AML-193 (cell line): ENCODE measurements at regions not wholly inside any gene's neighbourhood (a gene's known extent, or its start where the extent isn't known, plus 50 kb on each side); places are given as distances from the start of the nearest gene placed in this dataset.

Experiments
- DNase-seq, 2 experiments: peaks; one replicate each; lab custom pipeline; 2025; lab: John Stamatoyannopoulos, UW

GRCh38 chr5:38029397-38030065 is 189.7 kb upstream of the GDNF start:
- DNase-seq: no peak

DNA sequence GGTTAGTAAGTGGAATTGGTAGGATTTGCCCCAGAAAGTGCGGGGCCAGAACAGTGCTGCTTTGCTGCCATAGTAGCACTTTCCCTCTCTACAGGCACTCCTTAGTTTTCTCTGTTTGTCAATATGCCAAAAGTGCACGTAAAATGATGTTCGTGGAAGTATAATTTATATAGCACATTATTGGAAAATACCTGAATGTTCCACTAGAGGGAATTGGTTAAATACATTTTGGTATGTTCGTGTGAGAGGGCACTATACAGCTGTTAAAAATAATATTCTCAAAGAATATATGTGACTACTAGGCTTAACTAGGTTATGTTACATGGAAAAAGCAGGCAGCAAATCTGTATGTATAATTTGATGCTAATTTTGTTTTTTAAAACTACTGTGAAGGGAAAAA is 184.0 kb upstream of the GDNF start:
- no peak for DNase-seq

GRCh38 chr5:38023371-38023770 is 183.5 kb upstream of the GDNF start:
- no peak for DNase-seq

- DNase-seq: no peak
Measured at GRCh38 chr5:38022631-38023030, 182.8 kb upstream of the GDNF start.

DNA sequence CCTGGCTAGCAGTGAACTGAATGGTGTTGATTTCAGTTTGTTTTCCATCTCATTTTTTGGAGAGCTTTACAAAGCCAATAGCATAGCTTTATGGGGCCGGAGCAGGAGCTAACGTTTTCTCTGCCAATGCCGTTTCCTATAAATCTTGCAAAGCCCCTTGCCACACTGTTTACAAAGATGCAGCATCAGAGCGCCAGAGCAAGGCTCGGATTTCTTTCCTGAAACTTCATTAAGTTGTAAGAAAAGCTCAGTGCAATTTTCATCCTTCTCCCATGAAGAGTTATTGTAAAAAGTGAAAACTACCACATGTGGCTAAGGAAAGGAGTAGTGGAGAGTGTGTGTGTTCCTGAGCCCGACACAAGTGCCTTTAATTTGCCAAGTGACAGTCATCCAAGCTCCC is 178.2 kb upstream of the GDNF start:
- DNase-seq: no peak

- no peak for DNase-seq
Measured at GRCh38 chr5:38013107-38013506, 173.3 kb upstream of the GDNF start.

DNA sequence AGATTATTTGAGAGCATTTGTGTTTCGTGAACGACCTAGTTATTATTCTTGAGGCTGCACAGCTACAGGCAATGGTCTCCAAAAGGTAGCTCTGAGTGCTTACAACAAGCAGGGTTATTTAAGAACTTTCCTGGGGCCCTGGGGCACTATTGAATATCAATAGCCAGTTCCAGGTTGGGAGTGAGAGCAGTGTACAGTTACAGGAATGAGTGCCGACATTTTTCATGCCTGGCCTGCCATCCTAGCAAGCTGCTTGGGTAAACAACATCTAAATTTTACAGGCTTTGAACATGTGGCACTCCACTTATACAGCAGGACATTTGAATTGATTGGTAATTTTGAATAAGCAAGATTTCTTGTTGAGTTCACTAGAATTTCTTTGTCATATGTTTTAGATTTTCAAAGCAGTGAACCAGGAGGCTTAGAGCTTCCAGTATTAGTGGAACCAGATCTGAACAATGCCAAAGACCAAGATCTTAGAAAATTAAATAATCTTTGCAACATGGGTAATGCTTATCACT is 171.9 kb upstream of the GDNF start:
- no peak for DNase-seq

DNA sequence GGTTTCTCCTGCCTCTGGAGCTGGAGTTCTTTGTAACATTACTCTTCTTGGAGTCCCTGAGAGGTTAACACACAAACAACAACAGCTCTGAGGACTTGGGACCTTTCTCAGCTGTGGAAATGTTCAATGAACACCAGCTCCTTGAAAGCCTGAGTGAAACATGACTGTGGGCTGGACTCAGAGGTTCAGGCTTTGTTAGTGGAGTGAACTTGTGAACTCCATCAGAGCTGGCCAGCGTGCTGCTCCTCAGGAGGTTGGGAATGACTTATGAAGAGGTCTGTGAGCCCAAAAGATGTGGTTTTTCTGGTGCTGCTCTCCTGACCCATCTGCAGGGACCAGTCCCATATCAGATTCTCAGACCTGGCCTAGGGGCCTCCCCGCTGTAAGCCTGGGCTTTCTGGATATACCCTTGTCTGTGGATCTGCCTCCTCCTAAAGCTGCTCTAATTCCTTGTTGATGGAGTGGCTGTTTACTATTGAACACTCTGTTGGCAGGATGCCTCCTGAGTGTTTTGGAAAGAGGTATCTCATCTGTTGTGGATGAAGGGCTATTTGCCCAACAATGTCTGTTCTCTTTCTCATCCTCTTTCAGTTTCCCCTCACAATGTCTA is 170.0 kb upstream of the GDNF start:
- DNase-seq: no peak

DNA sequence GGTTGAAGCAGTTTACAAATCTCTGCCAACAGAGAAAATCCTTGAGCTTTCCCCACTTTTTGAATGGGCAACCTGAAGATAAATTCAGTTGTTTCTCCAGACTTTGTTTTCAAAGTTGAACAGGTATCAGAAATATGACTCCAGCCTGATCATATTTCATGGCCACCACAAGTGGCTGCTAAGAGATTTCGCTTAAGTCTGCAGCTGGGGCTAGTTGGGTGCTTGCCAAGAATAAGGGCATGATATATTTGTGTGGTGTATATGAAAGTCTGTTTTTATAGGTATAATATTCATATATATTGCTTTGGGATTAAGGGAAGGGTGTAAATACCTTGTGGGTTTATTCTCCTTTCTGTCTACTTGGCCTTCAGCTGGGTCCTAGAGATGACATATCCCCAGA is 168.4 kb upstream of the GDNF start:
- no peak for DNase-seq

GRCh38 chr5:37999593-37999992 is 159.8 kb upstream of the GDNF start:
- no peak for DNase-seq

DNA sequence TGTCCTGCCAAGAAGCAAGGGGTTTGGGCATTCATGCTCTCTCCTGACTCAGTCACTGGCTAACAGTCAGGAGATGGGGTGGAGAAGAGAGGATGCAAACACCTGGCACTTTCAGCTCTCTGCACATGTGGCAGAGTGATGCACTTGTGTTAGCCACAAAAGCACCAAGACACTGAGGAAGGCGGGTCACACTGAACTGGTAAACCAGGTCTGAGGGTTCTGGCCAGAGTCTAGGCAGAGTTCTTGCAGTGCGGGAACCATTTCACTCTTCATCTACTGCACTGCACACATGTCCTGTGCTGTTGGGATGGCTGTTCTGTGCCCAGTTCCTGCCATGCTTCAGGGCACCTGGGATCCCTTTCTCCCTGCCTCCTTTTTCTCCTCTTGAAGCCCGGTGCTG is 157.1 kb upstream of the GDNF start:
- DNase-seq: no peak

DNA sequence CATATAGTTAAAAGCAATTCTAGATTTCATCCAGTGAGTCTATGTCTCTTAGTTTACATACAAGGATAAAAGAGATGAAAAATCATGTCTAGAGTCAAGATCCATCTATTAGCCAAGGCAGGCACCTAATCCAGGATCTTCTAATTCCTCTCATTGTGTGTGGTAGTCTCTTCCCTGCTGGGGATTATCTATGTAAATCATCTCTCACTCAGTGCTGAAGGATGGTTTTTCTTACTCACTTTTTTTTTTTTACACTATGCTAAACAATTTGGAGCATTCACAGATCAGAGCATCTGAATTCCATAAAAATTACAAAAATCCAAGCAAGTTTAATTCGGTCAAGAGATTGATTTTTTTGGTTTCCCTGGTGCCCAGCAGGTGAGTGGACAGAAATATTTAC is 154.9 kb upstream of the GDNF start:
- no peak for DNase-seq

DNA sequence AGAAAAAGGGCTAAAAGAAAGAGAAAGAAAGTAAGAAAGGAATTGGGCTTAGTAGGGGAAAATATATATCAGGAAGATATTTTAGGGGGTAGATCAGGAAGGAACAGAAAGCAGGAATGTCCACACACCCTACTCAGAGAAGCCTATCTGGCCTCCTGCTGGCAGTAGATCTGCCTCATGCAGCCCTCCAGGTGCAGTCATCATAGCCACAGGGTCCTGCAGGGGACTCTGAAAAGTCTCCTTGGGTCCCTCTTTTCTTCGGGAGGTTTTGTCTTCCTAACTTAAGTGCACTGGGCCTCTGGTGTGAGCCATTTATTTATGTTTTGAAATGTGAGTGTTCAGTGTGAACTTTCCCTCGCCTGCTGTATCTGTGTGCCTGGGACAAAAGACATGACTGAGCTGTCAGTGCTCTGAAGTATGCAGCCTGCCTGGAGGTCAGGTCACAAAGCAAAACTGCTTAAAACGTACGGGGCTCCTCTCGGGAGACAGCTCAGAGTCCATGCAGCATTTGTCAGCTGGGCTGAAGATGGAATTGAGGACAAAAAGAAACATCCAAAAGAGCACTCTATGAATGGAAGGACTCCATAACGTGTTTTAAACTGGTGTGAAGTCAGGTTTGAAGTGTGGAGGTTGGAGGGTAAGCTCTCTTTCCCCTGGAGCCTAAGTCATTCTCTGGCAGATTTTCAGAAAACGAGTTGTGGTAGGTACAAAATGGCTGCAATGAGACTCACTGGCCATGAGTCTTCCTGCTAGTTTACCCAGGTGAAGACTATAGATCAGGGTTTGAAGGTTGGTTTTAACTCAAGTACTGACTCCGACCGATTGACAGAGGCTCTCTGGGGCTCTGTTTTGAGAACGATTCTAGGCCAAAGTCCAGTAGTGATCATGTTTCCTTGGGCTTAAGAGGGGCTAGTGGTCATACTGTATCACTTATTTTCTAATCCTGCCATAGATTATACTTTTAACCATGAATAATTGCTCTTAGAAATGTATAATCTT is 151.8 kb upstream of the GDNF start:
- DNase-seq: no peak

GRCh38 chr5:37989884-37990283 is 150.0 kb upstream of the GDNF start:
- no peak for DNase-seq

DNA sequence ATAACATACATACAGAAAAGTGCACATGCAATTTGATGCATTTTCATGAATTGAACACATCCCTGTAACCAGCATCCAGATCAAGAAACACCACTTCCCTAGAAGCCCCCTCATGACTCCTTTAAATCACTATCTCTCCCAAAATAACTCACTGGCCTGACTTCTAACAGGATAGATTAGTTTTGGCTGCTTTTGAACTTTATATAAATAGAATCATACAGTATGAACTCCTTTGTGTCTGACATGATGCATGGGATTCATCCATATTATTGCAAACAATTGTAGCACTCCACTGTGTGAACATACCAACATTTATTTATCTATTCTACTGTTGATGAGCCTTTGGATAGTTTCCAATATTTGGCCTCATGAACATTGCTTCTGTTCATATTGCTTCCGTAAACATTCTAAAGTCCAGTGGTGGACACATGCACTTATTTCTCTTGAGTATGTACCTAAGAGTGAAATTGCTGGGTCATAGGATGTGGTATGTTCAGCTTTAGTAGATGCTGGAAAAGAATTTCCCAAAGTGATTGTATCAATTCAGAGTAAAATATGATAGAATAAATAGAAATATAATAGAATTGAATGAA is 148.7 kb upstream of the GDNF start:
- no peak for DNase-seq

- DNase-seq: no peak
Measured at GRCh38 chr5:37984300-37984699, 144.5 kb upstream of the GDNF start.

DNA sequence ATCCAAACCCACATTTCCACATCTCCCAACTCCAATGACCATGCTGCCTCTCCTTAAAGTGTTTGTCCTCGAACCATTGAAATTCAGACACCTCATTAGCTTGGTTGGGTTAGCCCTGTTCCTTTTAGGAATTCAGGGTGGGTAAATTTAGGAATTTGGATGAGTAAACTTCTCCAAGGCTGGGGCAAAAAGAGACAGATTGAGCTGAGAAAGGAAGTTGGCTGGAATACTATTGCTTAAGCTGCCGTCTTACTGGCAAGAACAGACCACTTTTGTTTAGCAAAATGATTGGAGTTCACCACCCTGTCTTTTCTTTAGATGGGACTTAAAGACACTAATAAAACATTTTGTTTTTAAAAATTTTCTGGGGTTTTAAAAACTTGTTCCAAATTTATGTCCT is 143.6 kb upstream of the GDNF start:
- DNase-seq: no peak

DNA sequence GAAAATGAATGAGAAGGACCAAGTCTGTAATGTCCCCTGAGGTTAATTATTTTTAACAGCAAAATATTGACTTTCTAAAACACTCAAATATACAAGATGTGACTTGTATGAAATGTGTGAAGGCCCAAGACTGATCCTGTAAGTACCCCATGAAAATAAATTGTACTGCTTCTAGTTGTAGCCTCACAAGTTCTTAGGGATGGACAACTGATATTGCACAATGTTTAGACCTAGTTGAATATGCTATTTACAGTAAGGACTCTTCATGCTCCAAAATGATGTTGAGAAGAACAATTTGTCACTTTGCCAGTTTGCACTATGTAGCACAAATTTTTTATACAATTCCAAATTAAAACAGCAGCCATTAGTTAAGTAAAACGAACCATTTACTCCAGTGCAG is 139.7 kb upstream of the GDNF start:
- no peak for DNase-seq

GRCh38 chr5:37975531-37975930 is 135.7 kb upstream of the GDNF start:
- no peak for DNase-seq

GRCh38 chr5:37971483-37972024 is 131.7 kb upstream of the GDNF start:
- DNase-seq: no peak

- DNase-seq: no peak
Measured at GRCh38 chr5:37966871-37967270, 127.0 kb upstream of the GDNF start.

GRCh38 chr5:37966291-37966690 is 126.5 kb upstream of the GDNF start:
- no peak for DNase-seq
